H1 (cell line): ENCODE measurements at regions not wholly inside any gene's neighbourhood (a gene's known extent, or its start where the extent isn't known, plus 50 kb on each side); places are given as distances from the start of the nearest gene placed in this dataset.

Experiments used
- CTCF ChIA-PET: fragments of 300-600 bp; sonication (Branson Sonifier 250); formaldehyde crosslinking; loops from one replicate; lab custom pipeline; 2021; ENCODE audit not compliant: partially characterized antibody; lab: Charles Lee
- POLR2A ChIA-PET: fragments of 300-600 bp; sonication (Branson Sonifier 250); formaldehyde crosslinking; loops from one replicate; lab custom pipeline; 2021; ENCODE audit warnings: inconsistent platforms; ENCODE audit not compliant: partially characterized antibody; lab: Charles Lee
- DNase-seq, 2 experiments: peaks; one replicate each; pipeline versions ENCODE4 v3.0.0 to v3.0.0-alpha.2; 2010 to 2022; ENCODE audit warnings: low spot score in 2 of 2, low read depth in 1 of 2, mixed read lengths in 1 of 2
- FAIRE-seq: peaks from 2 replicates; lab custom pipeline; 2011; peaks lifted over from hg19 to GRCh38; lab: Jason Lieb, UNC
- H2AFZ ChIP-seq: 2 replicates; pipeline ENCODE4 v1.8.1; 2012; ENCODE audit warnings: low read length, inconsistent platforms
- H2AK5ac ChIP-seq: 2 replicates; pipeline ENCODE4 v1.6.1; 2013; ENCODE audit warnings: low read depth, low read length
- H2BK120ac ChIP-seq: replicated peaks from 2 replicates; pipeline ENCODE3; 2013; ENCODE audit warnings: low read depth, low read length, inconsistent platforms
- H2BK12ac ChIP-seq: 2 replicates; pipeline ENCODE4 v1.6.1; 2013; ENCODE audit warnings: low read depth, low read length
- H2BK15ac ChIP-seq: 2 replicates; pipeline ENCODE4 v1.6.1; 2013; ENCODE audit warnings: low read length
- H2BK20ac ChIP-seq: 2 replicates; pipeline ENCODE4 v1.6.1; 2013; ENCODE audit warnings: low read length
- H2BK5ac ChIP-seq: 2 replicates; pipeline ENCODE4 v1.6.1; 2013; ENCODE audit warnings: low read depth, low read length
- H3K14ac ChIP-seq: 2 replicates; pipeline ENCODE4 v1.6.1; 2013; ENCODE audit warnings: inconsistent platforms; ENCODE audit not compliant: insufficient read length
- H3K18ac ChIP-seq: 2 replicates; pipeline ENCODE4 v1.6.1; 2013; ENCODE audit warnings: low read length; ENCODE audit errors: extremely low read depth
- H3K23ac ChIP-seq: 2 replicates; pipeline ENCODE4 v1.6.1; 2013; ENCODE audit warnings: inconsistent platforms; ENCODE audit not compliant: insufficient read length
- H3K23me2 ChIP-seq: 2 replicates; pipeline ENCODE4 v1.6.1; 2013; ENCODE audit warnings: low read depth, low read length
- H3K27ac ChIP-seq: 2 replicates; pipeline ENCODE4 v1.6.1; 2011; ENCODE audit warnings: low read depth, low read length, inconsistent platforms
- H3K27me3 ChIP-seq, 4 experiments: replicated peaks in 1 of 4; 1 replicate in 1 of 4; 2 replicates in 3 of 4; pipeline versions ENCODE4 v1.6.1 to v1.8.1; 2011 to 2013; ENCODE audit warnings: low read length in 3 of 4, mild to moderate bottlenecking in 3 of 4, inconsistent platforms in 2 of 4, mixed read lengths in 2 of 4, moderate library complexity in 1 of 4; ENCODE audit not compliant: control insufficient read depth in 3 of 4, insufficient read depth in 3 of 4; ENCODE audit errors: extremely low read depth in 1 of 4
- H3K36me3 ChIP-seq, 4 experiments: 2 replicates each; pipeline versions ENCODE4 v1.6.1 to v1.8.1; 2011 to 2013; ENCODE audit warnings: mild to moderate bottlenecking in 4 of 4, low read length in 3 of 4, moderate library complexity in 2 of 4, control low read depth in 1 of 4, inconsistent platforms in 1 of 4; ENCODE audit not compliant: insufficient read depth in 4 of 4, control insufficient read depth in 2 of 4
- H3K4ac ChIP-seq: replicated peaks from 2 replicates; pipeline ENCODE3; 2013; ENCODE audit warnings: low read length, low read depth, mixed read lengths, inconsistent platforms; ENCODE audit not compliant: insufficient read length
- H3K4me1 ChIP-seq, 4 experiments: replicated peaks in 1 of 4; 1 replicate in 1 of 4; 2 replicates in 3 of 4; pipeline versions ENCODE4 v1.6.1 to v1.8.1; 2011 to 2013; ENCODE audit warnings: low read length in 3 of 4, inconsistent platforms in 2 of 4, mixed read lengths in 1 of 4; ENCODE audit not compliant: insufficient read depth in 4 of 4, control insufficient read depth in 3 of 4
- H3K4me2 ChIP-seq, 2 experiments: 2 replicates each; pipeline versions ENCODE4 v1.6.1 to v1.8.1; 2011 to 2013; ENCODE audit warnings: low read depth in 2 of 2, low read length in 2 of 2, control low read depth in 1 of 2, inconsistent platforms in 1 of 2, mild to moderate bottlenecking in 1 of 2; ENCODE audit not compliant: insufficient read depth in 1 of 2
- H3K4me3 ChIP-seq, 4 experiments: fragments of 200-600, 300-600 bp in 1 of 4; sonication (generic), shearing (Covaris generic), sonication (Bioruptor Twin) in 1 of 4; 2 replicates each; pipeline versions ENCODE4 v1.5.1 to v1.8.1; 2011 to 2016; ENCODE audit warnings: low read length in 4 of 4, low read depth in 3 of 4, control low read depth in 2 of 4, inconsistent platforms in 2 of 4, mild to moderate bottlenecking in 2 of 4, mixed read lengths in 1 of 4, moderate library complexity in 1 of 4; ENCODE audit not compliant: insufficient read depth in 2 of 4; ENCODE audit errors: extremely low read depth in 1 of 4
- H3K56ac ChIP-seq: replicated peaks from 2 replicates; pipeline ENCODE3; 2013; ENCODE audit warnings: low read depth, mild to moderate bottlenecking, mixed read lengths, low read length, inconsistent platforms; ENCODE audit not compliant: insufficient read length
- H3K79me1 ChIP-seq: 2 replicates; pipeline ENCODE4 v1.6.1; 2013; ENCODE audit warnings: low read depth, low read length, control low read depth
- H3K79me2 ChIP-seq, 2 experiments: 2 replicates each; pipeline versions ENCODE4 v1.6.1 to v1.8.1; 2012 to 2013; ENCODE audit warnings: low read length in 2 of 2, mild to moderate bottlenecking in 2 of 2, inconsistent platforms in 1 of 2; ENCODE audit not compliant: insufficient read depth in 2 of 2, control insufficient read depth in 1 of 2
- H3K9ac ChIP-seq, 4 experiments: replicated peaks in 1 of 4; 1 replicate in 1 of 4; 2 replicates in 3 of 4; pipeline versions ENCODE4 v1.6.1 to v1.8.1; 2011 to 2013; ENCODE audit warnings: low read depth in 3 of 4, low read length in 3 of 4, control low read depth in 2 of 4, mild to moderate bottlenecking in 2 of 4, moderate library complexity in 2 of 4, inconsistent platforms in 1 of 4; ENCODE audit errors: extremely low read depth in 1 of 4
- H3K9me3 ChIP-seq, 2 experiments: 2 replicates each; pipeline versions ENCODE4 v1.6.1 to v1.8.1; 2012 to 2013; ENCODE audit warnings: mild to moderate bottlenecking in 2 of 2, moderate library complexity in 2 of 2, control low read depth in 1 of 2, inconsistent platforms in 1 of 2, low read depth in 1 of 2, low read length in 1 of 2, mixed read lengths in 1 of 2; ENCODE audit not compliant: insufficient read depth in 2 of 2
- H4K20me1 ChIP-seq, 2 experiments: replicated peaks in 1 of 2; 2 replicates each; pipeline versions ENCODE3 to v1.8.1; 2011 to 2013; ENCODE audit warnings: inconsistent platforms in 2 of 2, low read length in 2 of 2, mild to moderate bottlenecking in 1 of 2; ENCODE audit not compliant: insufficient read depth in 2 of 2, control insufficient read depth in 1 of 2
- H4K5ac ChIP-seq: 2 replicates; pipeline ENCODE4 v1.6.1; 2013; ENCODE audit warnings: low read length, low read depth, mixed read lengths, inconsistent platforms; ENCODE audit not compliant: insufficient read length
- H4K8ac ChIP-seq: 2 replicates; pipeline ENCODE4 v1.8.0; 2013; ENCODE audit warnings: mild to moderate bottlenecking, moderate library complexity, low read length, inconsistent platforms; ENCODE audit not compliant: insufficient read depth; ENCODE audit errors: extremely low read depth
- H4K91ac ChIP-seq: replicated peaks from 2 replicates; pipeline ENCODE3; 2013; ENCODE audit warnings: low read length, mixed read lengths, inconsistent platforms; ENCODE audit not compliant: insufficient read length
- CBX5 ChIP-seq: fragments of 300-800, 300-1000 bp; sonication (generic); IDR thresholded peaks from 2 replicates; pipeline ENCODE4 v1.7.1; 2016; ENCODE audit warnings: antibody characterized with exemption, low read length, low read depth
- JUND ChIP-seq: IDR thresholded peaks from 2 replicates; pipeline ENCODE4 v1.6.1; 2011; ENCODE audit warnings: mild to moderate bottlenecking, improper control_type of control experiment, low read length
- KDM4A ChIP-seq: IDR thresholded peaks from one replicate; pipeline ENCODE4 v1.7.1; 2012; ENCODE audit warnings: low read depth, mild to moderate bottlenecking, moderate library complexity, low read length, inconsistent platforms; ENCODE audit not compliant: severe bottlenecking
- MAFK ChIP-seq: IDR thresholded peaks from 2 replicates; pipeline ENCODE4 v1.6.1; 2012; ENCODE audit warnings: low read depth, mild to moderate bottlenecking, improper control_type of control experiment, low read length
- POLR2AphosphoS5 ChIP-seq: IDR thresholded peaks from 2 replicates; pipeline ENCODE4 v1.6.1; 2011; ENCODE audit warnings: low read depth, low read length
- RBBP5 ChIP-seq: IDR thresholded peaks from 2 replicates; pipeline ENCODE4 v1.7.1; 2012; ENCODE audit warnings: low read depth, mild to moderate bottlenecking, inconsistent platforms, low read length, moderate library complexity, borderline replicate concordance
- RFX5 ChIP-seq: IDR thresholded peaks from 2 replicates; pipeline ENCODE4 v1.6.1; 2011; ENCODE audit warnings: low read depth, low read length, improper control_type of control experiment, borderline replicate concordance
- RXRA ChIP-seq: IDR thresholded peaks from 2 replicates; pipeline ENCODE4 v1.6.1; 2011; ENCODE audit warnings: low read depth, mild to moderate bottlenecking, low read length, moderate library complexity; ENCODE audit not compliant: insufficient read depth
- SUZ12 ChIP-seq: fragments of 200-600 bp; sonication (generic); IDR thresholded peaks from 2 replicates; pipeline ENCODE4 v1.6.1; 2012; ENCODE audit warnings: mild to moderate bottlenecking, inconsistent platforms, low read length, moderate library complexity, mixed read lengths
- TAF1 ChIP-seq: IDR thresholded peaks from 2 replicates; pipeline ENCODE4 v1.6.1; 2011; ENCODE audit warnings: mild to moderate bottlenecking, low read depth, low read length
- TCF12 ChIP-seq: IDR thresholded peaks from 2 replicates; pipeline ENCODE4 v1.6.1; 2011; ENCODE audit warnings: low read depth, mild to moderate bottlenecking, low read length
- ZNF274 ChIP-seq: IDR thresholded peaks from 2 replicates; pipeline ENCODE4 v1.7.0; 2012; ENCODE audit warnings: low read length, borderline replicate concordance; ENCODE audit errors: extremely low read depth
- TF ChIP-seq, protein P1 (sequence below): IDR thresholded peaks from 2 replicates; pipeline ENCODE4 v1.6.1; 2011; ENCODE audit warnings: low read depth, mild to moderate bottlenecking, low read length; ENCODE audit not compliant: insufficient read depth
- TF ChIP-seq, protein P2 (sequence below): IDR thresholded peaks from 2 replicates; pipeline ENCODE4 v1.6.1; 2012; ENCODE audit warnings: low read length, inconsistent platforms

DNA sequence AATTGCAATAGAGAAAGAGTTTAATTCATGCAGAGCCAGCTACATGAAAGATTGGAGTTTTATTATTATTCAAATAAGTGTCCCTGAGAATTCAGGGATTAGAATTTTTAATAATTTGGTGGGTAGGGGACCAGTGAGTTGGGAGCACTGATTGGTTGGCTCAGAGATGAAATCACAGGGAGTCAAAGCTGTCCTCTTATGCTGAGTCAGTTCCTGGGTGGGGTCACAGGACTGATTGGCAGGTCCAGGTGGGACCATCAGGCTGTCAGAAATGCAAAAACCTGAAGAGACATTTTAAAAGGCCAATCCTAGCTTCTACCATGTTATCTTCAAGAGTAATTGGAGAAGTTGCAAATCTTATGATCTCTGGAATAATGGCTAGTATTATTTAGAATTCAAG is 56.0 kb upstream of the KAT6B start:
- Histone ChIP-seq H3K23ac (no peak overlapping the region), H3K56ac (no peak overlapping the region), H2AFZ (no peak overlapping the region), H2BK12ac (no peak overlapping the region), H3K9ac (no peak overlapping the region), H3K4me2 (no peak overlapping the region), H4K5ac (no peak overlapping the region), H3K14ac (no peak overlapping the region), H3K9me3 (peaks cover 3 to 5% of the 10 kb centered on the region in 2 experiments; a peak in 2 of 4 replicates), H2BK120ac (no peak overlapping the region), H2AK5ac (no peak overlapping the region), H3K79me1 (no peaks in the 10 kb centered on the region), H3K18ac (no peak overlapping the region), H2BK20ac (no peak overlapping the region), H3K4me3 (no peak overlapping the region), H2BK15ac (no peak overlapping the region), H3K27me3 (no peaks in the 10 kb centered on the region), H3K27ac (no peak overlapping the region), H4K20me1 (no peaks in the 10 kb centered on the region), H3K4me1 (no peaks in the 10 kb centered on the region), H4K91ac (no peak overlapping the region), H3K36me3 (no peaks in the 10 kb centered on the region), H3K79me2 (no peaks in the 10 kb centered on the region), H2BK5ac (no peak overlapping the region), H3K4ac (no peak overlapping the region), H3K23me2 (no peaks in the 10 kb centered on the region), H4K8ac (no peak overlapping the region)
- TF ChIP-seq JUND = no peak
- TF ChIP-seq RFX5 = no peak
- no peak for TF ChIP-seq SUZ12
- no peak for TF ChIP-seq CBX5
- no peak for TF ChIP-seq TAF1
- TF ChIP-seq ZNF274 = no peak
- TF ChIP-seq, protein P1, sequence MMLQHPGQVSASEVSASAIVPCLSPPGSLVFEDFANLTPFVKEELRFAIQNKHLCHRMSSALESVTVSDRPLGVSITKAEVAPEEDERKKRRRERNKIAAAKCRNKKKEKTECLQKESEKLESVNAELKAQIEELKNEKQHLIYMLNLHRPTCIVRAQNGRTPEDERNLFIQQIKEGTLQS = no peak
- TF ChIP-seq POLR2AphosphoS5 = no peak
- no peak for TF ChIP-seq KDM4A
- no peak for TF ChIP-seq MAFK
- no peak for TF ChIP-seq RXRA
- no peak for TF ChIP-seq TCF12
- TF ChIP-seq, protein P2, sequence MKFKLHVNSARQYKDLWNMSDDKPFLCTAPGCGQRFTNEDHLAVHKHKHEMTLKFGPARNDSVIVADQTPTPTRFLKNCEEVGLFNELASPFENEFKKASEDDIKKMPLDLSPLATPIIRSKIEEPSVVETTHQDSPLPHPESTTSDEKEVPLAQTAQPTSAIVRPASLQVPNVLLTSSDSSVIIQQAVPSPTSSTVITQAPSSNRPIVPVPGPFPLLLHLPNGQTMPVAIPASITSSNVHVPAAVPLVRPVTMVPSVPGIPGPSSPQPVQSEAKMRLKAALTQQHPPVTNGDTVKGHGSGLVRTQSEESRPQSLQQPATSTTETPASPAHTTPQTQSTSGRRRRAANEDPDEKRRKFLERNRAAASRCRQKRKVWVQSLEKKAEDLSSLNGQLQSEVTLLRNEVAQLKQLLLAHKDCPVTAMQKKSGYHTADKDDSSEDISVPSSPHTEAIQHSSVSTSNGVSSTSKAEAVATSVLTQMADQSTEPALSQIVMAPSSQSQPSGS = no peak
- no peak for TF ChIP-seq RBBP5
- DNase-seq = no peak
- CTCF ChIA-PET = interaction anchor here (1.7 kb wide), 1 partner anchor 17 kb away, joined by 4 read pairs; no protein-coding TSS in a partner anchor
- POLR2A ChIA-PET = interaction anchor here (0.9 kb wide), 1 partner anchor 13 kb away, joined by 3 read pairs; no protein-coding TSS in a partner anchor
- FAIRE-seq = no peak
